ENCODE measurements at regions not wholly inside any gene's neighbourhood (a gene's known extent, or its start where the extent isn't known, plus 50 kb on each side); places are given as distances from the start of the nearest gene placed in this dataset.

- Histone ChIP-seq H3K4me3 (ENCODE audit: low read length in 3 of 3) (no peak overlapping the region), H3K9ac (ENCODE audit: low read length in 3 of 3) (no peak overlapping the region), H3K9me3 (ENCODE audit: control insufficient read depth in 2 of 3, insufficient read depth in 1 of 3, low read length in 3 of 3) (no peaks in the 10 kb centered on the region), H3K27ac (ENCODE audit: low read depth in 2 of 2, low read length in 2 of 2) (no peak overlapping the region), H3K27me3 (ENCODE audit: control insufficient read depth, insufficient read depth, low read length) (no peaks in the 10 kb centered on the region), H3K36me3 (ENCODE audit: control insufficient read depth in 2 of 3, insufficient read depth in 3 of 3, low read length in 3 of 3) (no peaks in the 10 kb centered on the region), H3K4me1 (ENCODE audit: control insufficient read depth in 2 of 3, insufficient read depth in 2 of 3, low read depth in 1 of 3, low read length in 3 of 3) (peaks cover 4 to 10% (median 8%) of the 10 kb centered on the region in 3 donors)
- peak in 4 of 5 donors; percentile 90 to 94 (median 92) for DNase-seq
- FAIRE-seq, result no peak
- no peak for TF ChIP-seq CTCF (IDR thresholded peaks at IDR 0.05; ENCODE audit: borderline replicate concordance, extremely low read depth, insufficient read depth)
- intact Hi-C loops (cut with DNase I), result no loop called here
These were observed 67.5 kb upstream of the ACOT11 start for GRCh38 chr1:54480525-54480848.

- FAIRE-seq (no peak), DNase-seq (no peak)
- Histone ChIP-seq H3K4me1 (ENCODE audit: control insufficient read depth in 2 of 3, insufficient read depth in 2 of 3, low read depth in 1 of 3, low read length in 3 of 3) (peaks cover 5 to 13% (median 8%) of the 10 kb centered on the region in 3 donors), H3K36me3 (ENCODE audit: control insufficient read depth in 2 of 3, insufficient read depth in 3 of 3, low read length in 3 of 3) (no peaks in the 10 kb centered on the region), H3K4me3 (ENCODE audit: low read length in 3 of 3) (no peak overlapping the region), H3K9me3 (ENCODE audit: control insufficient read depth in 2 of 3, insufficient read depth in 1 of 3, low read length in 3 of 3) (no peaks in the 10 kb centered on the region), H3K27ac (ENCODE audit: low read depth in 2 of 2, low read length in 2 of 2) (no peak overlapping the region), H3K9ac (ENCODE audit: low read length in 3 of 3) (no peak overlapping the region), H3K27me3 (ENCODE audit: control insufficient read depth, insufficient read depth, low read length) (no peaks in the 10 kb centered on the region)
- TF ChIP-seq CTCF (IDR thresholded peaks at IDR 0.05; ENCODE audit: borderline replicate concordance, extremely low read depth, insufficient read depth), result no peak
- intact Hi-C loops (cut with DNase I), result no loop called here
These were observed 68.0 kb upstream of the ACOT11 start for GRCh38 chr1:54479841-54480524.

DNA sequence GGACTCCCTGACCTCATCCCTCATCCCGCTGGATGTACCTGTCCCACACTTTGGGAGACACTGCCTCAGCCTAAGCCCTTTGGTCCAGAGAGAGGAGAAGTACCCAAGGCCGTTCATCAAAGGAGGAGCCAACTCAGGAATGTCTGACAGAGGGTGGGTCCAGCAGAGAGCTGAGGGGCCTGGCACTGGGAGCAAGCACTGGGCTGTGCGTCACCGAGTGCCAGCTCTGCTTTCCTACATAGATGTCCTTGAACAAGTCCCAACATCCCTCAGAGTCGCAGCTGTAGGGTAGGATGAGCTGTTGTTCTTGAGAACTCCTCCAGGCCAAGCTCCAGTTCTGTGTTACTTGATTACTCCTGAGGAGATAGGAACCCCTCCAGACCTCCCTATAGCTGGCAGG, 68.8 kb upstream of the ACOT11 start:
- no peak for FAIRE-seq
- no peak for TF ChIP-seq CTCF (IDR thresholded peaks at IDR 0.05; ENCODE audit: borderline replicate concordance, extremely low read depth, insufficient read depth)
- Histone ChIP-seq H3K36me3 (ENCODE audit: control insufficient read depth in 2 of 3, insufficient read depth in 3 of 3, low read length in 3 of 3) (no peaks in the 10 kb centered on the region), H3K27me3 (ENCODE audit: control insufficient read depth, insufficient read depth, low read length) (no peaks in the 10 kb centered on the region), H3K4me3 (ENCODE audit: low read length in 3 of 3) (no peak overlapping the region), H3K27ac (ENCODE audit: low read depth in 2 of 2, low read length in 2 of 2) (no peak overlapping the region), H3K4me1 (ENCODE audit: control insufficient read depth in 2 of 3, insufficient read depth in 2 of 3, low read depth in 1 of 3, low read length in 3 of 3) (peaks cover 5 to 17% (median 8%) of the 10 kb centered on the region in 3 donors), H3K9ac (ENCODE audit: low read length in 3 of 3) (no peak overlapping the region), H3K9me3 (ENCODE audit: control insufficient read depth in 2 of 3, insufficient read depth in 1 of 3, low read length in 3 of 3) (peaks cover 0 to under 1% (median 0%) of the 10 kb centered on the region in 3 donors)
- no peak for DNase-seq
- intact Hi-C loops (cut with DNase I), result no loop called here

DNA sequence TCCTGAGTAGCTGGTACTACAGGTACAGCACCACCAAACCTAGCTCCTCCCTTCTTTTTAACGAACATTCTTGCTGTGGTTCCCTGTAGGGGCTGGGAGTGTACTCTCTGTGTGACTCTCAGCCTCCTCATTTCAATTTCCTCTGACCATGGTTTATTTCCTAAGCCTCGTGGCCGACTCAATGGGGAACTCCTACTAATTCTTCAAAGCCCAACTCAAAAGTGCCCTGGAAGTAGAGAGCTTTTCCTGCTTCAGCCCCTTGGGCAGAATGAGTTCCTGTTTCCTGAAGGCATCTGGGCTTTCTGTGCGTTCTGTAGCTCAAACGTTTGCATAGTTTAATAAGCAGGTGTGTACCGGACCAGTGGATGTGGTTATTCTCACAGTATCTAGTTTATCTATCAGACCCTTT, 70.9 kb upstream of the ACOT11 start:
- no peak overlapping the region for H3K9ac ChIP-seq (ENCODE audit: low read length in 3 of 3)
- H3K27ac ChIP-seq (ENCODE audit: low read depth in 2 of 2, low read length in 2 of 2), result no peak overlapping the region

More for the DNA sequence above, 70.9 kb upstream of the ACOT11 start:
- Histone ChIP-seq H3K27me3 (ENCODE audit: control insufficient read depth, insufficient read depth, low read length) (no peaks in the 10 kb centered on the region), H3K9me3 (ENCODE audit: control insufficient read depth in 2 of 3, insufficient read depth in 1 of 3, low read length in 3 of 3) (peaks cover 0 to 2% (median 0%) of the 10 kb centered on the region in 3 donors), H3K4me3 (ENCODE audit: low read length in 3 of 3) (no peak overlapping the region), H3K36me3 (ENCODE audit: control insufficient read depth in 2 of 3, insufficient read depth in 3 of 3, low read length in 3 of 3) (no peaks in the 10 kb centered on the region), H3K4me1 (ENCODE audit: control insufficient read depth in 2 of 3, insufficient read depth in 2 of 3, low read depth in 1 of 3, low read length in 3 of 3) (peaks cover 5 to 17% (median 8%) of the 10 kb centered on the region in 3 donors)
- no peak for TF ChIP-seq CTCF (IDR thresholded peaks at IDR 0.05; ENCODE audit: borderline replicate concordance, extremely low read depth, insufficient read depth)
- DNase-seq (no peak), FAIRE-seq (no peak)
- intact Hi-C loops (cut with DNase I), result no loop called here

Measured in kidney (tissue), 13 donors.